ENCODE measurements at regions not wholly inside any gene's neighbourhood (a gene's known extent, or its start where the extent isn't known, plus 50 kb on each side); places are given as distances from the start of the nearest gene placed in this dataset.

- TF ChIP-seq CTCF (optimal IDR thresholded peaks at IDR 0.05 in 1 of 3, IDR thresholded peaks at IDR 0.05 in 1 of 3, conservative IDR thresholded peaks at IDR 0.05 in 1 of 3; ENCODE audit: extremely low read depth in 1 of 3, insufficient read depth in 2 of 3, low read length in 3 of 3) (no peak), EZH2 (IDR thresholded peaks at IDR 0.05; ENCODE audit: low read length) (no peak)
These were observed 68.0 kb upstream of the ATXN3L start for GRCh38 chrX:13387666-13388494.

Measured in keratinocyte (primary cell).